Ovary (tissue), 7 donors: ENCODE measurements at regions not wholly inside any gene's neighbourhood (a gene's known extent, or its start where the extent isn't known, plus 50 kb on each side); places are given as distances from the start of the nearest gene placed in this dataset.

Experiments used
- DNase-seq, 5 donors: peaks; one replicate each; pipeline ENCODE4 v3.0.0-alpha.2; 2019 to 2020
- H3K27ac ChIP-seq, 2 donors: fragments of 200-600 bp; one replicate each; pipeline versions ENCODE4 v1.5.1 to v1.8.0; 2019 to 2022
- H3K27me3 ChIP-seq: fragments of 200-600 bp; one replicate; pipeline ENCODE4 v1.8.0; 2022
- H3K36me3 ChIP-seq: fragments of 200-600 bp; sonication (generic); one replicate; pipeline ENCODE4 v1.5.1; 2019
- H3K4me1 ChIP-seq: one replicate; pipeline ENCODE4 v1.8.1; 2013; ENCODE audit warnings: mild to moderate bottlenecking, moderate library complexity; ENCODE audit not compliant: insufficient read depth
- H3K4me3 ChIP-seq: fragments of 200-600 bp; sonication (generic); one replicate; pipeline ENCODE4 v1.5.1; 2017
- H3K9me3 ChIP-seq, 2 donors: fragments of 200-600 bp in 1 of 2; sonication (generic) in 1 of 2; one replicate each; pipeline versions ENCODE4 v1.5.1 to v1.8.1; 2013 to 2019; ENCODE audit warnings: mild to moderate bottlenecking in 1 of 2, moderate library complexity in 1 of 2
- CTCF ChIP-seq, 3 donors: fragments of 450-650 bp in 2 of 3; fragments of 200-600 bp in 1 of 3; IDR thresholded peaks; one replicate each; pipeline versions ENCODE4 v1.5.1 to v1.8.0; 2016 to 2022; ENCODE audit warnings: antibody characterized with exemption in 3 of 3, mild to moderate bottlenecking in 1 of 3
- EP300 ChIP-seq: sonication (generic); formaldehyde crosslinking; IDR thresholded peaks from one replicate; pipeline ENCODE4 v1.6.1; 2017; ENCODE audit warnings: antibody characterized with exemption
- POLR2A ChIP-seq: fragments of 450-650 bp; IDR thresholded peaks from one replicate; pipeline ENCODE4 v1.6.1; 2017; ENCODE audit warnings: antibody characterized with exemption, mild to moderate bottlenecking, moderate library complexity
- WGBS, 3 donors: extraction: QIAGEN DNeasy Blood & Tissue Kit in 1 of 3; methylation state at CpG; one replicate each; pipeline versions ENCODE4 v1.1.5 to v1.1.7; 2013 to 2017; 5-methylcytosine and 5-hydroxymethylcytosine counted together
- intact Hi-C, 4 donors: fragments of 100-400 bp; cut with DNase I; formaldehyde crosslinking; loops; one replicate each; pipeline versions ENCODE4 v1.11.0 to v1.15.1; 2022 to 2023
- donor health status: DM: no; HTN: no; CAD: no; lungs with moderate emphysema.
- donor health status: DM: no; HTN: no; CAD: no.
- donor health status: Bipolar disorder and iron deficiency.
- donor health status: DM: no; HTN: no; CAD: no.
- donor health status: DM: yes; HTN: yes; CAD: no.

GRCh38 chr12:83954956-83955601 lies 957.5 kb downstream of the SLC6A15 start:
- Histone ChIP-seq H3K4me3 (no peak overlapping the region), H3K27me3 (no peaks in the 10 kb centered on the region), H3K9me3 (no peaks in the 10 kb centered on the region), H3K4me1 (no peaks in the 10 kb centered on the region), H3K36me3 (no peaks in the 10 kb centered on the region), H3K27ac (no peak overlapping the region)
- intact Hi-C loops: no loop called here
- DNase-seq: no peak
- 56 to 63% (median 63%) methylated on average over 3 of the region's 3 CpGs for WGBS, 3 donors
- TF ChIP-seq EP300: no peak
- no peak for TF ChIP-seq CTCF (IDR thresholded peaks at IDR 0.05)
- no peak for TF ChIP-seq POLR2A

- Histone ChIP-seq H3K4me3 (no peak overlapping the region), H3K9me3 (no peaks in the 10 kb centered on the region), H3K27ac (no peak overlapping the region), H3K36me3 (no peaks in the 10 kb centered on the region), H3K27me3 (no peaks in the 10 kb centered on the region), H3K4me1 (no peaks in the 10 kb centered on the region)
- 45 to 77% (median 72%) methylated on average over 2 of the region's 2 CpGs for WGBS, 3 donors
- DNase-seq: no peak
- intact Hi-C loops: no loop called here
- TF ChIP-seq CTCF (IDR thresholded peaks at IDR 0.05) (no peak), EP300 (no peak), POLR2A (no peak)
Measured at GRCh38 chr12:83954071-83954789, 958.4 kb downstream of the SLC6A15 start.

- H3K4me1 ChIP-seq: no peaks in the 10 kb centered on the region
- H3K27ac ChIP-seq: no peak overlapping the region
- H3K9me3 ChIP-seq: no peaks in the 10 kb centered on the region
- TF ChIP-seq POLR2A (no peak), CTCF (IDR thresholded peaks at IDR 0.05) (no peak), EP300 (no peak)
- intact Hi-C loops: no loop called here
- no peak for DNase-seq
- no peaks in the 10 kb centered on the region for H3K36me3 ChIP-seq
- H3K4me3 ChIP-seq: no peak overlapping the region
- no peaks in the 10 kb centered on the region for H3K27me3 ChIP-seq
Measured at GRCh38 chr12:83945871-83946270, 966.7 kb downstream of the SLC6A15 start.

GRCh38 chr12:83939718-83940117 lies 972.9 kb downstream of the SLC6A15 start:
- no peak for TF ChIP-seq CTCF (IDR thresholded peaks at IDR 0.05)
- no peak for TF ChIP-seq EP300
- no peak for TF ChIP-seq POLR2A
- DNase-seq: no peak
- intact Hi-C loops: no loop called here
- Histone ChIP-seq H3K9me3 (no peaks in the 10 kb centered on the region), H3K27me3 (no peaks in the 10 kb centered on the region), H3K27ac (no peak overlapping the region), H3K36me3 (no peaks in the 10 kb centered on the region), H3K4me1 (no peaks in the 10 kb centered on the region), H3K4me3 (no peak overlapping the region)
